LoVo (cell line): ENCODE measurements at regions not wholly inside any gene's neighbourhood (a gene's known extent, or its start where the extent isn't known, plus 50 kb on each side); places are given as distances from the start of the nearest gene placed in this dataset.

Experiments
- DNase-seq: peaks from one replicate; pipeline ENCODE4 v3.0.0-alpha.2; 2016; ENCODE audit warnings: low spot score

- DNase-seq: no peak
These were observed 53.7 kb upstream of the FAM3C start for GRCh38 chr7:121449735-121450240.

- no peak for DNase-seq
These were observed 53.2 kb upstream of the FAM3C start for GRCh38 chr7:121449329-121449728.

GRCh38 chr7:121448429-121448828 is 52.3 kb upstream of the FAM3C start:
- no peak for DNase-seq

GRCh38 chr7:121447911-121448300 is 51.8 kb upstream of the FAM3C start:
- DNase-seq: no peak

GRCh38 chr7:121447243-121447910 is 51.3 kb upstream of the FAM3C start:
- no peak for DNase-seq

- no peak for DNase-seq
These were observed 50.4 kb upstream of the FAM3C start for GRCh38 chr7:121446526-121446925.
